Peyer's patch (tissue), 4 donors: ENCODE measurements at regions not wholly inside any gene's neighbourhood (a gene's known extent, or its start where the extent isn't known, plus 50 kb on each side); places are given as distances from the start of the nearest gene placed in this dataset.

Experiments used
- POLR2A ChIP-seq, 2 donors: fragments of 450-650 bp; IDR thresholded peaks; one replicate each; pipeline ENCODE4 v1.5.1; 2017; ENCODE audit warnings: antibody characterized with exemption in 2 of 2, mild to moderate bottlenecking in 2 of 2, moderate library complexity in 2 of 2
- TF ChIP-seq, protein P1 (sequence below), 6 experiments: fragments of 450-650 bp in 4 of 6; fragments of 200-600 bp in 2 of 6; sonication (generic) in 1 of 6; IDR thresholded peaks; one replicate each; pipeline ENCODE4 v1.5.1; 2017 to 2019; ENCODE audit warnings: antibody characterized with exemption in 6 of 6, mild to moderate bottlenecking in 3 of 6, moderate library complexity in 1 of 6

DNA sequence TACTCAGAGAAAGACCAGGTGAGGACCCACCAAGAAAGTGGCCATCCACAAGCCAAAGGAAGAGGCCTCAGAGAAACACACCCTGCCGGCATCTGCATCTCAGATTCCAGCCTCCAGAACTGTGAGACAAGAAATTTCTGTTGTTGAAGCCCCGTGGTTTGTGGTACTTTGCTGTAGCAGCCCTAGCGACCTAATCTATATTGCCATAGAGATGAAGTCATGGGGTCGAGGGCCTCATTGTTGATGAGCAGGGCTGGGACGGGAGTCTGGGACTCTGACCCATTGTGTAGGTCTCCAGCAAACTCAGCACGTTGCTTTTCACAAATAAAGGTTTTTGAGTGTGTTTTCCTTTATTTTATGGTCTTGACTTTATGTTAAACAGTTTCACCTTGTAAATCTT, 174.9 kb downstream of the TNFSF13B start:
- TF ChIP-seq, protein P1, sequence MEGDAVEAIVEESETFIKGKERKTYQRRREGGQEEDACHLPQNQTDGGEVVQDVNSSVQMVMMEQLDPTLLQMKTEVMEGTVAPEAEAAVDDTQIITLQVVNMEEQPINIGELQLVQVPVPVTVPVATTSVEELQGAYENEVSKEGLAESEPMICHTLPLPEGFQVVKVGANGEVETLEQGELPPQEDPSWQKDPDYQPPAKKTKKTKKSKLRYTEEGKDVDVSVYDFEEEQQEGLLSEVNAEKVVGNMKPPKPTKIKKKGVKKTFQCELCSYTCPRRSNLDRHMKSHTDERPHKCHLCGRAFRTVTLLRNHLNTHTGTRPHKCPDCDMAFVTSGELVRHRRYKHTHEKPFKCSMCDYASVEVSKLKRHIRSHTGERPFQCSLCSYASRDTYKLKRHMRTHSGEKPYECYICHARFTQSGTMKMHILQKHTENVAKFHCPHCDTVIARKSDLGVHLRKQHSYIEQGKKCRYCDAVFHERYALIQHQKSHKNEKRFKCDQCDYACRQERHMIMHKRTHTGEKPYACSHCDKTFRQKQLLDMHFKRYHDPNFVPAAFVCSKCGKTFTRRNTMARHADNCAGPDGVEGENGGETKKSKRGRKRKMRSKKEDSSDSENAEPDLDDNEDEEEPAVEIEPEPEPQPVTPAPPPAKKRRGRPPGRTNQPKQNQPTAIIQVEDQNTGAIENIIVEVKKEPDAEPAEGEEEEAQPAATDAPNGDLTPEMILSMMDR (IDR thresholded peaks at IDR 0.05): no peak
- no peak for TF ChIP-seq POLR2A (IDR thresholded peaks at IDR 0.05)
